HT1080 (cell line): ENCODE measurements at regions not wholly inside any gene's neighbourhood (a gene's known extent, or its start where the extent isn't known, plus 50 kb on each side); places are given as distances from the start of the nearest gene placed in this dataset.

Source experiments
- DNase-seq: peaks from one replicate; pipeline ENCODE4 v3.0.0-alpha.2; 2015; ENCODE audit warnings: low read depth

GRCh38 chr2:11989354-11989703, 242.9 kb downstream of the LPIN1 start:
- no peak for DNase-seq

- DNase-seq: no peak
These were observed 244.1 kb downstream of the LPIN1 start for GRCh38 chr2:11990576-11990975.

- DNase-seq: no peak
These were observed 247.3 kb downstream of the LPIN1 start for GRCh38 chr2:11993749-11994148.

GRCh38 chr2:11995456-11995855, 249.0 kb downstream of the LPIN1 start:
- DNase-seq: peak; percentile 67

- DNase-seq: peak; percentile 58
These were observed 250.2 kb downstream of the LPIN1 start for GRCh38 chr2:11996618-11997017.

GRCh38 chr2:11997142-11997541, 250.7 kb downstream of the LPIN1 start:
- no peak for DNase-seq

GRCh38 chr2:11998218-11998617, 251.8 kb downstream of the LPIN1 start:
- DNase-seq: peak; percentile 74

- DNase-seq: peak; percentile 40
These were observed 252.4 kb downstream of the LPIN1 start for GRCh38 chr2:11998626-11999378.

GRCh38 chr2:12001621-12002020, 255.2 kb downstream of the LPIN1 start:
- DNase-seq: no peak

GRCh38 chr2:12002215-12002614, 255.8 kb downstream of the LPIN1 start:
- DNase-seq: no peak

- no peak for DNase-seq
These were observed 258.3 kb downstream of the LPIN1 start for GRCh38 chr2:12004713-12005112.

GRCh38 chr2:12005886-12006681, 259.7 kb downstream of the LPIN1 start:
- no peak for DNase-seq

- DNase-seq: peak; percentile 38
These were observed 260.4 kb downstream of the LPIN1 start for GRCh38 chr2:12006850-12007249.

GRCh38 chr2:12007282-12007681, 260.9 kb downstream of the LPIN1 start:
- no peak for DNase-seq

GRCh38 chr2:12008425-12009061, 262.1 kb downstream of the LPIN1 start:
- DNase-seq: peak; percentile 55

- DNase-seq: no peak
These were observed 263.0 kb downstream of the LPIN1 start for GRCh38 chr2:12009323-12009905.

- DNase-seq: no peak
These were observed 263.6 kb downstream of the LPIN1 start for GRCh38 chr2:12010059-12010458.

GRCh38 chr2:12010779-12011178, 264.3 kb downstream of the LPIN1 start:
- no peak for DNase-seq

- no peak for DNase-seq
These were observed 267.9 kb downstream of the LPIN1 start for GRCh38 chr2:12014088-12014960.

- no peak for DNase-seq
These were observed 271.2 kb downstream of the LPIN1 start for GRCh38 chr2:12017499-12018157.
